ENCODE measurements at regions not wholly inside any gene's neighbourhood (a gene's known extent, or its start where the extent isn't known, plus 50 kb on each side); places are given as distances from the start of the nearest gene placed in this dataset.

DNA sequence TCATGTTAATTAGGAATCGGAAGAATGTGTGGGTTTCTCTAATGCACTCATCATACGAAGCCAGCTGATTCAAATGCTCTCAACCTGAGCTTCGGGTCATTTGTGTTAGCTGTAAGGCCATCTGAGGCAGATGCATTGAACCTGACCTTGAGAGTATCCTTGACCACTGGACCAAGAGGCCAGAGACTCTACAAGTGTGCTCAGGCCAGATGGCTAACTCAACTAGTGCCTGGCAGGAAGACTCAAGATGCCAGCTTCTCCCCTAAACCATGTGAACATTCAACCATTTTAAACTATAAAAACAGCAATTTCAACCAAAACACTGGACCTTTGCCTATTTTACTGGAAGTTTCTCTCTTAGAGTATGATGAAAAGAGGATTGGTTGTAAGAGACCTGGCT is 168.6 kb upstream of the CDH4 start:
- no peak overlapping the region for H2BK20ac ChIP-seq (ENCODE audit: low read length)
- no peak overlapping the region for H3K27ac ChIP-seq (ENCODE audit: low read depth, low read length)
- no peak overlapping the region for H2AFZ ChIP-seq (ENCODE audit: low read length)
- no peak overlapping the region for H3K56ac ChIP-seq (replicated peaks; ENCODE audit: insufficient read length, low read depth, low read length)
- H3K4ac ChIP-seq (replicated peaks; ENCODE audit: insufficient read length, low read depth, low read length) = no peak overlapping the region
- no peak overlapping the region for H2AK5ac ChIP-seq (ENCODE audit: low read depth, low read length)
- no peak overlapping the region for H2BK12ac ChIP-seq (ENCODE audit: low read depth, low read length)
- no peak overlapping the region for H3K23ac ChIP-seq (ENCODE audit: insufficient read length)
- H3K4me3 ChIP-seq (ENCODE audit: extremely low read depth in 1 of 4, insufficient read depth in 2 of 4, low read depth in 3 of 4, low read length in 4 of 4) = no peak overlapping the region
- DNase-seq (ENCODE audit: low read depth in 1 of 2, low spot score in 2 of 2) (no peak), FAIRE-seq (no peak)
- H4K91ac ChIP-seq (replicated peaks; ENCODE audit: insufficient read length, low read length) = no peak overlapping the region
- no peak overlapping the region for H3K18ac ChIP-seq (ENCODE audit: extremely low read depth, low read length)
- no peak overlapping the region for H3K4me2 ChIP-seq (ENCODE audit: insufficient read depth in 1 of 2, low read depth in 2 of 2, low read length in 2 of 2)
- TF ChIP-seq KDM5A (IDR thresholded peaks at IDR 0.05; ENCODE audit: low read length) = no peak
- TF ChIP-seq HDAC2 (IDR thresholded peaks at IDR 0.05; ENCODE audit: borderline replicate concordance in 1 of 2, low read depth in 2 of 2, low read length in 2 of 2) = no peak
- no peak for TF ChIP-seq CEBPB (IDR thresholded peaks at IDR 0.05; ENCODE audit: low read depth, low read length)
- TF ChIP-seq KDM1A (IDR thresholded peaks at IDR 0.05; ENCODE audit: borderline replicate concordance, low read length) = no peak
- H2BK5ac ChIP-seq (ENCODE audit: low read depth, low read length) = no peak overlapping the region
- H2BK15ac ChIP-seq (ENCODE audit: low read length) = no peak overlapping the region
- no peaks in the 10 kb centered on the region for H3K79me2 ChIP-seq (ENCODE audit: control insufficient read depth in 1 of 2, insufficient read depth in 2 of 2, low read length in 2 of 2)
- WGBS, 2 experiments (ENCODE audit: extremely low coverage in 1 of 2, insufficient coverage in 1 of 2, insufficient read length in 1 of 2, insufficient replicate concordance in 2 of 2, low coverage in 1 of 2, low lambda C conversion rate in 2 of 2, missing lambda C conversion rate in 1 of 2) = 94% methylated on average over 3 of the region's 3 CpGs; no CpG with 5 or more reads in 1 of the 2 experiments
- no peak overlapping the region for H3K9ac ChIP-seq (replicated peaks in 1 of 4; ENCODE audit: extremely low read depth in 1 of 4, low read depth in 3 of 4, low read length in 3 of 4)
- H3K4me1 ChIP-seq (replicated peaks in 1 of 4; ENCODE audit: control insufficient read depth in 3 of 4, insufficient read depth in 4 of 4, low read length in 3 of 4) = no peaks in the 10 kb centered on the region
- H2BK120ac ChIP-seq (replicated peaks; ENCODE audit: low read depth, low read length) = no peak overlapping the region
- H4K20me1 ChIP-seq (replicated peaks in 1 of 2; ENCODE audit: control insufficient read depth in 1 of 2, insufficient read depth in 2 of 2, low read length in 2 of 2) = no peaks in the 10 kb centered on the region
- H4K5ac ChIP-seq (ENCODE audit: insufficient read length, low read depth, low read length) = no peak overlapping the region
- H3K14ac ChIP-seq (ENCODE audit: insufficient read length) = no peak overlapping the region
- no peaks in the 10 kb centered on the region for H3K36me3 ChIP-seq (ENCODE audit: control insufficient read depth in 2 of 4, insufficient read depth in 4 of 4, low read length in 3 of 4)
- no peaks in the 10 kb centered on the region for H3K79me1 ChIP-seq (ENCODE audit: low read depth, low read length)
- H3K27me3 ChIP-seq (replicated peaks in 1 of 4; ENCODE audit: control insufficient read depth in 3 of 4, extremely low read depth in 1 of 4, insufficient read depth in 3 of 4, low read length in 3 of 4) = peaks cover 2 to 32% (median 10%) of the 10 kb centered on the region in 4 experiments; a peak in 6 of 7 replicates
- H3K9me3 ChIP-seq (ENCODE audit: insufficient read depth in 2 of 2, low read depth in 1 of 2, low read length in 1 of 2) = peaks cover 7 to 11% of the 10 kb centered on the region in 2 experiments; a peak in 3 of 4 replicates
- no peak overlapping the region for H4K8ac ChIP-seq (ENCODE audit: extremely low read depth, insufficient read depth, low read length)
- H3K23me2 ChIP-seq (ENCODE audit: low read depth, low read length) = no peaks in the 10 kb centered on the region; the same call in 1 of the 2 replicates
- ChIA-PET POLR2A (ENCODE audit: partially characterized antibody) (no interaction called here), CTCF (ENCODE audit: partially characterized antibody) (interaction anchor here (1.0 to 3.3 kb wide), 4 partner anchors 9 to 791 kb away, joined by 3 to 10 read pairs (median 3); no protein-coding TSS in a partner anchor)

All from H1 (cell line).